Mononuclear cell (primary cell): ENCODE measurements at regions not wholly inside any gene's neighbourhood (a gene's known extent, or its start where the extent isn't known, plus 50 kb on each side); places are given as distances from the start of the nearest gene placed in this dataset.
"Not testable (repeated sequence)": the region's sequence is repeated elsewhere in the genome, so short reads cannot be mapped to it uniquely, and the experiment has no call there.

ENCODE experiments used
- H3K27me3 ChIP-seq: 2 replicates; pipeline ENCODE4 v1.6.0; 2011; ENCODE audit warnings: low read length, control low read depth; ENCODE audit not compliant: insufficient read depth
- H3K4me1 ChIP-seq: 2 replicates; pipeline ENCODE4 v1.5.1; 2011; ENCODE audit warnings: mild to moderate bottlenecking, low read length, control low read depth; ENCODE audit not compliant: insufficient read depth
- H3K4me3 ChIP-seq: 2 replicates; pipeline ENCODE4 v1.5.1; 2011; ENCODE audit warnings: mild to moderate bottlenecking, low read length, moderate library complexity
- H3K9me3 ChIP-seq: 2 replicates; pipeline ENCODE4 v1.5.1; 2011; ENCODE audit warnings: low read depth, mild to moderate bottlenecking, control low read depth, low read length

- no peak overlapping the region for H3K4me3 ChIP-seq
- no peaks in the 10 kb centered on the region for H3K9me3 ChIP-seq
- H3K4me1 ChIP-seq: peaks cover 56% of the 10 kb centered on the region
Observed at GRCh38 chr3:138890555-138891187, 55.9 kb upstream of the PIK3CB start.

GRCh38 chr3:138889792-138890191 is 55.1 kb upstream of the PIK3CB start:
- peaks cover 52% of the 10 kb centered on the region for H3K4me1 ChIP-seq
- no peaks in the 10 kb centered on the region for H3K27me3 ChIP-seq
- no peaks in the 10 kb centered on the region for H3K9me3 ChIP-seq
- H3K4me3 ChIP-seq: no peak overlapping the region

More at GRCh38 chr3:138890555-138891187, 55.9 kb upstream of the PIK3CB start:
- H3K27me3 ChIP-seq: no peaks in the 10 kb centered on the region

DNA sequence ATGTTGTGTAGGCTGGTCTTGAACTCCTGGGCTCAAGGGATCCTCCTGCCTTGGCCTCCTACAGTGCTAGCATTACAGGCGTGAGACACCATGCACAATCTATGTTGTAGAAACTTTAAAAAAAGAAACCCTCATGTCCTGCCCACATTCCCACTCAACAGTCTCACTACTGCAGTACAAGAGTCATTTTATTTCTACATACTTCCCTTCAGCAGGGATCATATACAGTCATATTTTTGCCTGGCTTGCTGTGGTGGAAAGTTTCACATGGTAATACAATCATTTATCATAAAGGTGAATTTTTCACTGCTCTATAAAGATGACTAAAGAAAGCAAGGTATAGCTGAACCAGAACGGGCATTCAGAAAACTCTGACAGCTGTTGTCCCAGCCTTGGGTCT is 53.8 kb upstream of the PIK3CB start:
- Histone ChIP-seq H3K9me3 (no peaks in the 10 kb centered on the region), H3K27me3 (no peaks in the 10 kb centered on the region), H3K4me1 (peaks cover 52% of the 10 kb centered on the region), H3K4me3 (no peak overlapping the region)

DNA sequence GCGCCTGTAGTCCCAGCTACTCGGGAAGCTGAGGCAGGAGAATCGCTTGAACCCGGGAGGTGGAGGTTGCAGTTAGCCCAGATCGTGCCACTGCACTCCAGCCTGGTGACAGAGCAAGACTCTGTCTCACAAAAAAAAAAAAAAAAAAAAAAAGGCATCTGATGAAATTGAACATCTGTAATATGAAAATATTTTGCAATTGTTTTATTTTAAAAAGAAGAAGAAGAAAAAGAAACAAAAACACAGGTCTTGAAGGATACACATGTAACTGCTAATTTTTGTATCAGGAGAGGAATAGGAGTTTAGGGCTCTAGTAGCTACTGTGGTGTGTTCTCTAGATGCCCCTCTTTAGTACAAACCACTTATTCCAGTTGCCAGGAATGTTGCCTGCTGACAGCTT is 51.4 kb upstream of the PIK3CB start:
- H3K9me3 ChIP-seq: not testable (repeated sequence)
- peaks cover 44% of the 10 kb centered on the region for H3K4me1 ChIP-seq

More for the DNA sequence above, 51.4 kb upstream of the PIK3CB start:
- not testable (repeated sequence) for H3K4me3 ChIP-seq, H3K27me3 ChIP-seq
